ENCODE measurements at regions not wholly inside any gene's neighbourhood (a gene's known extent, or its start where the extent isn't known, plus 50 kb on each side); places are given as distances from the start of the nearest gene placed in this dataset.

- DNase-seq, result no peak
These were observed 60.9 kb upstream of the ZC3H12C start for GRCh38 chr11:110032259-110032658.

- no peak for DNase-seq
These were observed 60.1 kb upstream of the ZC3H12C start for GRCh38 chr11:110032957-110033570.

- no peak for DNase-seq
These were observed 58.4 kb upstream of the ZC3H12C start for GRCh38 chr11:110034806-110035205.

- DNase-seq, result no peak
These were observed 57.8 kb upstream of the ZC3H12C start for GRCh38 chr11:110035357-110035756.

- DNase-seq, result no peak
These were observed 55.0 kb upstream of the ZC3H12C start for GRCh38 chr11:110038201-110038600.
